ENCODE measurements at regions not wholly inside any gene's neighbourhood (a gene's known extent, or its start where the extent isn't known, plus 50 kb on each side); places are given as distances from the start of the nearest gene placed in this dataset.
"Not testable (repeated sequence)": the region's sequence is repeated elsewhere in the genome, so short reads cannot be mapped to it uniquely, and the experiment has no call there.

DNA sequence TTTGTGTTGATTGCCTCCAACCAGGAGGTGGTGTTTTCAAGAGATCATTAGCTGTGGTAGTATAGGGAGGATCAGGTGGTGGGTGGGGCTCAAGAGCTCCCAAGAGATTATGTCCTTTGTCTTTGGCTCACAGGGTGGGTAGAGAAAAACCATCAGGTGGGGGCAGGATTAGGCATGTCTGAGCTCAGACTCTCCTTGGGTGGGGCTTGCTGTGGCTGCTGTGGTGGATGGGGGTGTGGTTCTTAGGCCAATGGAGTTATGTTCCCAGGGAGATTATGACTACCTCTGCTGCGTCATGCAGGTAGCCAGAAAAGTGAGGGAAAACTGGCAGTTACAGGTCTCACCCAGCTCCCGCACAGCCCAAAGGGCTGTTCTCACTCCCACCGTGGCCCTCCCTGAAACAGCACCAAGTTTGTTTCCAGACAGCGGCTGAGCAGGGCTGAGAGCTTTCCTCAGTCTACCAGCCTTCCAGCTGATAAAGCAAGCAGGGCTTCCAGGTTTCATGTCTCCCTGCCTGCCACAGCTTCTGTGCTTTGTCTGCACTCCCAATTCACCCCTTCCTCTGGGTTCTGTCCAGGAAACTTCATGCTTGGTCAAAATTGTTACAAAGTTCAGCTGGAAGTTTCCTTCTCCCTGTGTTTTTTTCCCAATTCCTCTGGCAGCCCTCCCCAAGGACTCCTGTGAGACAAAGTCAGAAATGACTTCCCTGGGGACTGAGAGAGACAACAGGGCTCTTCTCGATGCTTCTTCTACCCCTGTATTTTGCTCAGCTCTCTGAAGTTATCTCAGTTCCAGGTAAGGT is 481.1 kb upstream of the MAN1A1 start:
- DNase-seq (ENCODE audit: low read depth): no peak

DNA sequence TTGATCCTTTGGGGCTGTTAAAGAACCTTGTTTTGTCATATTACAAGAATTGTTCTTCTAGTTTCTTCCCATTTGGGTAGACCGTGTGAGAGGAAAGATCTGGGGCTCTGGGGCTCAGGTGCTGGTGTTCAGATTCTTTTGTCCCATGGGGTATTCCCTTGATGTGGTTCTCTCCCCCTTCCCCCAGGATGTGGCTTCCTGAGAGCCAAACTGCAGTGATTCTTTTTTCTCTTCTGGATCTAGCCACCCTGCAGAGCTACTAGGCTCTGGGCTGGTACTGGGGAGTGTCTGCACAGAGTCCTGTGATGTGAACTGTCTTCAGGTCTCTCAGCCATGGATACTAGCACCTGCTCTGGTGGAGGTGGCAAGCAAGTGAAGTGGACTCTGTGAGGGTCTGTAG is 480.5 kb upstream of the MAN1A1 start:
- DNase-seq (ENCODE audit: low read depth): no peak

DNA sequence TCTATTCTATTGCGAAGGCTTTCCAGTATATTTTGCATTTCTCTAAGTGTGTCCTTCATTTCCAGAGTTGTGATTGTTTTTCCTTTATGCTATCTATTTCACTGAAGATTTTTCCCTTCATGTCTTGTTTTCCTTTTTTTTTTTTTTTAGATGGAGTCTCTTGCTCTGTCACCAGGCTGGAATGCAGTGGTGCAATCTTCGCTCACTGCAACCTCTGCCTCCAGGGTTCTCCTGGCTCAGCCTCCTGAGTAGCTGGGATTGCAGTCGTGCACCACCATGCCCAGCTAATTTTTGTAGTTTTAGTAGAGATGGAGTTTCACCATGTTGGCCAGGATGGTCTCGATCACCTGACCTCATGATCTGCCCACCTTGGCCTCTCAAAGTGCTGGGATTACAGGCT is 479.9 kb upstream of the MAN1A1 start:
- not testable (repeated sequence) for DNase-seq (ENCODE audit: low read depth)

DNA sequence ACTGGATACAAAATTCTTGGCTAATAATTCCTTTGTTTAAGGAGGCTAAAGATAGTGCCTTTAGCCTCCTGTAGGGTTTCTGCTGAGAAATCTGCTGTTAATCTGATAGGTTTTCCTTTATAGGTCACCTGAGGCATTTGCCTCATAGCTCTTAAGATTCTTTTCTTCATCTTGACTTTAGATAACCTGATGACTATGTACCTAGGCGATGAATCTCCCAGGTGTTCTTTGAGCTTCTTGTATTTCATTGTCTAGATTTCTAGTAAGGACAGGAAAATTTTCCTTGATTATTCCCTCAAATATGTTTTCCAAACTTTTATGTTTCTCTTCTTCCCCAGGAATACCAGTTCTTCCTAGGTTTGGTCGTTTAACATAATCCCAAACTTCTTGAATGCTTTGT is 479.4 kb upstream of the MAN1A1 start:
- no peak for DNase-seq (ENCODE audit: low read depth)

- no peak for DNase-seq (ENCODE audit: low read depth)
These were observed 471.8 kb upstream of the MAN1A1 start for GRCh38 chr6:119821380-119821779.

DNA sequence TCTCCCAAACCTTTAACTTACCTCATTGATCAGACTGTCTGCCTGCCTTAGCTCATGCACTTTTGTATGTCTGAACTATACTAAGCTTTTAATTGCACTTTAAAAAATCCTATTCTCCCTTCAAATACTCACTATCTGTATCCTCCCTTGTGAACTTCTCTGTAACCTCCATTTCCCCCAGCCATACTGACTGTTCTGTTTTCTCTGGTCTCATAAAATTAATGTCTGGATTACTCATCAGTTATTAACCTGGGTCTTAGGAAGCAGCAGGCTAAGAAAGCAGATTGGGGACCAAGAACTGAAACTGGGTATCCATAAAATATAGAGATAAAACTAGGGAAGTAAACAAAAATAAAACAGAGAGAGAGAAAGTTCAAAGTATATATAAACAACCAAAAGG is 469.3 kb upstream of the MAN1A1 start:
- DNase-seq (ENCODE audit: low read depth): no peak

DNA sequence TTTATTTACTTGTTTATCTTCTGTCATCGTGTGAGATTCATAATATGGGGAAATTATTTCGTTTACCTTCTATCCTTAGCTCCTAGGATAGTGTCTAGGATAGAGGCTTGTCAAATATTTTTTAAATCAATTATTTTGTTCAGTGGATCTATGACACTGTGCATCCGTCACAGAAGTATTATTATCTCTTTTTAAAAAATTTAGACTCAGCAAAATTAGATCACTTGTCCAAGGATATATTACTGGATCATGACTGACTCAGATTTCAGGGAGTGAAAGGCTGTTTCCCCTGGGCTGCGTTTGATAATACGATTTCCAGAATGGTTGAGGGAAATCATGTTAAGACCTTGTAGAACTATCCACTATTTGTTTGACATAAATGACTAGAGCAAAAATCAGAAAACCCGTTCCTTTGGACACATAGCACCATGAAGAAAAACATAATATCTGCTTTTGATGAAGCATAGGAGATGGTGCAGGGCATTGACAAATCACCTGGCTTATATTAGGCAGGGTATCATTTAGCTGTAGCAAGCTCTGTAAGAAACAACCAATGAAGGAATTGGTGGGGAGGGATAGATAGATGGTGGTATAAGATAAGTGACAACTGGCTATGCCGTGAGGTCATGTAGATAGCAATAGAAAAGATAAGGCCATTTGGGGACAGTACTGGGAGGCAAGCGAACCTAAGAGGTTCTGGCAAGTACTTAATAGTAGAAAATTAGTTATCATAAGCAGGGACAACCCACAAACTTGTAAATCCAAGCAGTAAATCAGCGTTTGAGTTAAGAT is 465.2 kb upstream of the MAN1A1 start:
- no peak for DNase-seq (ENCODE audit: low read depth)

- no peak for DNase-seq (ENCODE audit: low read depth)
These were observed 452.9 kb upstream of the MAN1A1 start for GRCh38 chr6:119802464-119802863.

GRCh38 chr6:119801056-119801455 is 451.5 kb upstream of the MAN1A1 start:
- DNase-seq (ENCODE audit: low read depth): no peak

DNA sequence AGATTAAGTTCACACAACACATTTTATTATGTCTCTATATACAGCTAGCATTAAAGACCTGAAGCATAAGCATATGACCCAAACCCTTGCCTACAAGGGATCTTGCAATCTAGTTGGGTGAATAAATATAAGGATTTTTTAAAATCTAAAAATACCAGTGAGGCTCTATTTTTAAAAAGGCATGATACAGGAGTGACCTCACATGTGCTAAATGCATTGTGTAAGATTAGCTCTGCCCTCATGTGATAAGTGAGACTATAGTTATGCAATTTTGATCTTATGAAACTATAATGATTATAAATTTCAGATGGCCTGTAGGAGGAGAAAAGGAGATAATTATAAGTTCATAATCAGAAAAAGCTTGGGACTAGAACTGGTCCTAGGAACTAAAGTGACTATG is 451.0 kb upstream of the MAN1A1 start:
- no peak for DNase-seq (ENCODE audit: low read depth)

- DNase-seq (ENCODE audit: low read depth): no peak
These were observed 450.3 kb upstream of the MAN1A1 start for GRCh38 chr6:119799596-119800509.

- peak; percentile 5 for DNase-seq (ENCODE audit: low read depth)
These were observed 442.2 kb upstream of the MAN1A1 start for GRCh38 chr6:119791736-119792135.

DNA sequence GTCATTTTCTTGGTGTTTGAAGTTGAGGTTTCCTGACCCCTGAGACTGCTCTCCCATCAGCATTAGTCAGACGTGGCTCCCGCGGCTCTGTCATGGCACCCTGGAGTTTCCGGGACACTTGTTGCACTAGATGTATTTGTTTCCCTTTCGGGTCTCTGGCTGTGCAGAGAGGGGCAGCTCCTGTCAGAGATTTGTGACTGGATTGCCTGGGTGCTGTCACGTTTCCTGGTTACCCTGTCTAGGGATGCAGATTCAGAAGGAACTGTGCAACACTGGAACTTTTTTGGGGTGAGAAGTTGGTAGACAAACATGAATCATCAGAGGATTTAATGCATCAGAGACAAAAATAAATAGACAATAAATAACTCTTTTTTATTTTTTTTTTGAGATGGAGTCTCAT is 431.8 kb upstream of the MAN1A1 start:
- DNase-seq (ENCODE audit: low read depth): no peak

DNA sequence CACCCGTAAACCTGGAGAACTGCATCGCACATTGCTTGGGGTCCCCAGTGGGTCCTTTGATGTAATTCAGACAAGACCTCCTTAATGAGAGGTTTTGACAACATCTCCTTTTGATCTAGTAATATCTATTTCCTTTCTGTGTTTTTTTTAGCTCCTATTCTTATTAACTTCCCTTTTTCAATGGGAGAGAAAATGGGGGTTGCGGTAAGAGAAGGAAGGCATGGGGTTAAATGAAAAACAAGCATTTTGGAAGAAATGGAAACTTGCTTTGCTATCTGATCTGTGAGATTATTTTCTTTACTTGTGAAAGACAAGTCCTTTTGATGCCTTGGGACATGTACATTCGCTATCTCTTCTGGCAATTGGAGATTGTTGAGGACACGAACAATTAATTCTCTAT is 418.6 kb upstream of the MAN1A1 start:
- no peak for DNase-seq (ENCODE audit: low read depth)

GRCh38 chr6:119764927-119765681 is 415.5 kb upstream of the MAN1A1 start:
- no peak for DNase-seq (ENCODE audit: low read depth)

DNA sequence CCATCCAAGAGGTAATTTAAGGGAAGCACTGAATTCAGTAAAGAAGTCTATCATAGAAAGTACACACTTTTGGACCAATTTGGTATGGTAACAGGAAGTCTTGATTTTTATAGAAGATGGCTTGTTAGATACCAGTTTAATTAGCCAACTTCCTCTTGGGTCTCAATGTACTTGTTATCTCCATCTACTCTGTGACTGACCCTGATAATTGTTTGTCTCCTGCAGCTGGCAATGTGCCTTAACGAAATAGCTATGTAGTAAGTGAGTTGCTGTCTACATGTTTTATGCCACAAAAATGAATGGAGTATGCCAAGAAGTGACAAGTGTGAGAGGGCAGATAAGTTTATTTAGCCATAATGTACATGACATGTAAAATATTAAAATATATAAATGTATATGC is 410.5 kb upstream of the MAN1A1 start:
- DNase-seq (ENCODE audit: low read depth): no peak

DNA sequence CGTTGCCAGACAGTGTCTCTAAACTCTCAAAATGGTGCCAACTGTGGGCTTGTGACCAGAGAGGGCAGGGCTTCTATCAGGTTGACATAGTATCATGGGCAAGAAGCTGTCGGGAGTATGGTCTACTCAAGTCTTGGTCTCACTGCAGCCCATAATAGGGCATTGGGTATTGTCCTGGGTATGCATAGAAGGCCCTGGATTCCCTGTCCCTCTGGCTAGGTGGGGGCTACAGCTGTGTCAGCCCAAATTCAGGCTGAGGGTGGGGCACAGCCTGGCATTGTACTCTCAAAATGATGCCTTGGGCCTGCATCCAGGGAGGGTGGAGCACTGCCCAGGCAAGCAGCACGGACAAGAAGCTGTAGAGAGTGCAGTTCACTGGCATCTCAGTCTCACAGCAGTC is 408.8 kb upstream of the MAN1A1 start:
- no peak for DNase-seq (ENCODE audit: low read depth)

GRCh38 chr6:119757467-119757866 is 407.9 kb upstream of the MAN1A1 start:
- DNase-seq (ENCODE audit: low read depth): no peak

DNA sequence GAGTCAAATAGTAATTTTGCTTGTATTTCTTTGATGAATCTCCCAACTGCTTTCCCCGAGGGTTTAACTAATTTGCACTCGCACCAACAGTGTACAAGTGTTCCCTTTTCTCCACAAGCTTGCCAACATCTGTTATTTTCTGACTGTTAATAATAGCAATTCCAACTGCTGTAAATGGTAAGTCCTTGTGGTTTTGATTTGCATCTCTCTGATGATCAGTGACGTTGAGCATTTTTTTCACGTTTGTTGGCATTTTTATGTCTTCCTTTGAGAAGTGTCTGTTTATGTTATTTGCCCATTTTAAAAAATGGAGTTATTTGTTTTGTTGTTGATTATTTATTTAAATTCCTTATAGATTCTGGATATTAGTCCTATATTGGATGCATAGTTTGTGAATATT is 399.8 kb upstream of the MAN1A1 start:
- DNase-seq (ENCODE audit: low read depth): no peak

GRCh38 chr6:119748535-119748934 is 399.0 kb upstream of the MAN1A1 start:
- DNase-seq (ENCODE audit: low read depth): not testable (repeated sequence)

Data from myocyte (in vitro differentiated cells).